ENCODE measurements at regions not wholly inside any gene's neighbourhood (a gene's known extent, or its start where the extent isn't known, plus 50 kb on each side); places are given as distances from the start of the nearest gene placed in this dataset.

DNA sequence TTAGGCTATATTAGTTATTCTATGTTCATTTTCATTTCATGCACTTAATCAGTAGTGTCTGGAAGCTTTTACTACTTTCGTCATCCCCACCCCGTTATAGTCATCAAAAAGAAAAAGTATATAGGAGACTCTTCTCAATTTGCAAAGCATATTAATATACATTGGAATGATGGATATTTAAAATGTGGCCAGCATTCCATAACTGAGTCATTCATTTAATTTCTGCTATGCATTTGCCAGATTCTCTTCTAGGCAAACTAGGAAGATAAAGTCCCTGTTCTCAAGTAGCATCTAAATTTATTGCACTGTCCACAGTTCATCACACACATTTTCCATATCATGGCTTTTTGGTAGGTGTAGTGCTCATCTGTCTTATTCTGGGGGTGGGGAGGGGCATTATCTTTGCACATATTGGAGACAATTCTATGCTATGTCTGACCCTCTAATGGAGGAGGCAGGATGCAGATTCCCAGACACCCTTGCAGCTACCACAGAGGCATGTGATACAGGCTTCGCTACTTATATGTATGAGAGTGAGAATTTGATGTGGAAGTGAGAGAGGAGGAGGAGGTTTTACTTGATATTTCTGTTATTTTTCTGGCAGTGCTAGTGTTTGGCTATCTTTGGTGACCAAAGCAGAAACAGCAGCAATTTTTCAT is 125.8 kb downstream of the CTH start:
- TF ChIP-seq EP300 (IDR thresholded peaks at IDR 0.05), result no peak
- TF ChIP-seq, protein P1, sequence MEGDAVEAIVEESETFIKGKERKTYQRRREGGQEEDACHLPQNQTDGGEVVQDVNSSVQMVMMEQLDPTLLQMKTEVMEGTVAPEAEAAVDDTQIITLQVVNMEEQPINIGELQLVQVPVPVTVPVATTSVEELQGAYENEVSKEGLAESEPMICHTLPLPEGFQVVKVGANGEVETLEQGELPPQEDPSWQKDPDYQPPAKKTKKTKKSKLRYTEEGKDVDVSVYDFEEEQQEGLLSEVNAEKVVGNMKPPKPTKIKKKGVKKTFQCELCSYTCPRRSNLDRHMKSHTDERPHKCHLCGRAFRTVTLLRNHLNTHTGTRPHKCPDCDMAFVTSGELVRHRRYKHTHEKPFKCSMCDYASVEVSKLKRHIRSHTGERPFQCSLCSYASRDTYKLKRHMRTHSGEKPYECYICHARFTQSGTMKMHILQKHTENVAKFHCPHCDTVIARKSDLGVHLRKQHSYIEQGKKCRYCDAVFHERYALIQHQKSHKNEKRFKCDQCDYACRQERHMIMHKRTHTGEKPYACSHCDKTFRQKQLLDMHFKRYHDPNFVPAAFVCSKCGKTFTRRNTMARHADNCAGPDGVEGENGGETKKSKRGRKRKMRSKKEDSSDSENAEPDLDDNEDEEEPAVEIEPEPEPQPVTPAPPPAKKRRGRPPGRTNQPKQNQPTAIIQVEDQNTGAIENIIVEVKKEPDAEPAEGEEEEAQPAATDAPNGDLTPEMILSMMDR (IDR thresholded peaks at IDR 0.05), result no peak
- no peak for TF ChIP-seq POLR2AphosphoS5 (IDR thresholded peaks at IDR 0.05)
- no peak for TF ChIP-seq POLR2A (IDR thresholded peaks at IDR 0.05)
- Histone ChIP-seq H3K4me3 (no peak overlapping the region), H3K27me3 (no peaks in the 10 kb centered on the region), H3K36me3 (no peaks in the 10 kb centered on the region), H3K4me1 (no peaks in the 10 kb centered on the region), H3K9me3 (no peaks in the 10 kb centered on the region), H3K27ac (no peak overlapping the region)
- no peak for DNase-seq
- intact Hi-C loops (cut with DNase I), result no loop called here
- 88% methylated on average over 3 of the region's 3 CpGs for WGBS, 2 donors

DNA sequence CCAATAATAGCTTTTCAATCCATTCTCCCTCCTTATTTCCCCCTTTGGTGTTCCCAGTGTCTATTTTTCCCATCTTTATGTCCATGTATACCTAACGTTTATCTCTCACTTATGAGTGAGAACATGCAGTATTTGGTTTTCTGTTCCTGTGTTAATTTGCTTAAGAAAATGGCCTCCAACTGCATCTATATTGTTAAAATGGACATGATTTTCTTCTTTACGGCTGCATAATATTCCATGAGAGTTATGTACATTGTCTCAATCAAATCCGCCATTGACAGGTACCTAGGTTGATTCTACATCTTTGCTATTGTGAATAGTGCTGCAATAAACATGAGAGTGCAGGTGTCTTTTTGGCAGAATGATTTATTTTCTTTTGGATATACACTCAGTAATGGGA is 126.7 kb downstream of the CTH start:
- Histone ChIP-seq H3K4me3 (no peak overlapping the region), H3K9me3 (no peaks in the 10 kb centered on the region), H3K36me3 (no peaks in the 10 kb centered on the region), H3K4me1 (no peaks in the 10 kb centered on the region), H3K27ac (no peak overlapping the region), H3K27me3 (no peaks in the 10 kb centered on the region)
- intact Hi-C loops (cut with DNase I), result no loop called here
- TF ChIP-seq, protein P1 (IDR thresholded peaks at IDR 0.05), result no peak
- TF ChIP-seq POLR2A (IDR thresholded peaks at IDR 0.05) (no peak), POLR2AphosphoS5 (IDR thresholded peaks at IDR 0.05) (no peak), EP300 (IDR thresholded peaks at IDR 0.05) (no peak)
- WGBS, 2 donors, result 84 to 94% methylated on average over 3 of the region's 3 CpGs
- DNase-seq, result no peak

DNA sequence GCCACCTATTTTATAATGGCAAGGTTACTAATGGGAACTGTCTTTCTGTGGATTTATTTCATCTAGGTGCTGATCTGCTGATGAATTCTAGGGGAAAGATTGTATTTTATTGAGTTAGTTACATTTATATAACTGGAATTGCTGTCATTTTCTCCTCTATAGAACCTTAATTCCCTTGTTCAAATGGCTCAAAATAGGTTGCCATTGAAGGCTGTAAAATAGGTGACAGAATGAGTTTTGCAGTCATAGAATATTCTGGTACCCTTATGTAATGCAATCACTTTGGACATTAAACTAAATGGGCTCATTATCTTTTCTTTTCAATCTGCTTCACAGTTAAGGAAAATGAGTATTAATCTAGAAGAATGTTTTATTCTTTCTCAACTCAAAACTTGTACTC is 131.0 kb downstream of the CTH start:
- intact Hi-C loops (cut with DNase I), result no loop called here
- no peaks in the 10 kb centered on the region for H3K4me1 ChIP-seq
- TF ChIP-seq POLR2A (IDR thresholded peaks at IDR 0.05) (no peak), POLR2AphosphoS5 (IDR thresholded peaks at IDR 0.05) (no peak), EP300 (IDR thresholded peaks at IDR 0.05) (no peak)
- TF ChIP-seq, protein P1 (IDR thresholded peaks at IDR 0.05), result no peak
- DNase-seq, result no peak
- H3K4me3 ChIP-seq, result no peak overlapping the region
- H3K36me3 ChIP-seq, result no peaks in the 10 kb centered on the region
- no peaks in the 10 kb centered on the region for H3K9me3 ChIP-seq
- no peaks in the 10 kb centered on the region for H3K27me3 ChIP-seq
- no peak overlapping the region for H3K27ac ChIP-seq

DNA sequence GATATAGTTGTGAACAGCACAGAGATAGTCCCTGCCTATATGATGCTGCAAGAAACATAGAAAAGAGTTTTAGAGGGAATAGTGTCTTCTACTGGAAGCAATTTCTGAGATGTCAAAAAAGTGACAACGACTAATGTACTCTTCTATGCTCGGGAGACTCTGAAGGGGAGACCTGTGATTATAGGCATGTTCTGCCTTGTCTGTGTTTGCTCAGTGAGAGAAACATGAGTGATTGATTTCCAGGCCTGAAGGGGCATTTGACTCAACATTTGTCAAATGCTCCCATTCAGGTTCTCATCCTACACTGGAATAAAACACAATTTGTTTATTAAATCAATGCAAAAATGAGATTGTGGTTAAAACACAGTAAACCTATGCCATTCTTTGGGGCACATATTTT is 131.8 kb downstream of the CTH start:
- Histone ChIP-seq H3K27ac (no peak overlapping the region), H3K27me3 (no peaks in the 10 kb centered on the region), H3K9me3 (no peaks in the 10 kb centered on the region), H3K4me3 (no peak overlapping the region), H3K36me3 (no peaks in the 10 kb centered on the region), H3K4me1 (no peaks in the 10 kb centered on the region)
- TF ChIP-seq, protein P1 (IDR thresholded peaks at IDR 0.05), result no peak
- no peak for TF ChIP-seq POLR2AphosphoS5 (IDR thresholded peaks at IDR 0.05)
- no peak for TF ChIP-seq EP300 (IDR thresholded peaks at IDR 0.05)
- no peak for TF ChIP-seq POLR2A (IDR thresholded peaks at IDR 0.05)
- intact Hi-C loops (cut with DNase I), result no loop called here
- WGBS, 2 donors, result 83 to 84% methylated on average over 2 of the region's 2 CpGs
- DNase-seq, result no peak

DNA sequence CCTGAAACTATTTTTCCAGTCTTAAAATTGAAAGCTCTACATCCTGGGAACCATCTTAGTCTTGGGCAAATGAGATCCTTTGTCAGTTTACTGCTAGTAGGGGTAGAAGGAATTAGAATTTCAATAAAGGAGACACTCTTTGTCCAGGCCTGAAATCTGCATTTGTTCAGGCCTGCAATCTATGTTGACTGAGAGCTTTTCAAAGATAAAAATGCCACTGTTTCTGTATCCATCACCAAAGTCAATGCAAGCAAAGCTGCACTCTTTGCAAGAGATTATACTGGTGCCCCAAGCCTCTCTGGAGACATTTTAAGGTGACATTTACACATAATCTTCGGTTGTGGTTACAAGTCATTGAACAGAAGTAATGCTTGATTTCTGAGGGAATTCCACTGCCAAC is 135.7 kb downstream of the CTH start:
- Histone ChIP-seq H3K27me3 (no peaks in the 10 kb centered on the region), H3K4me3 (no peak overlapping the region), H3K36me3 (no peaks in the 10 kb centered on the region), H3K9me3 (no peaks in the 10 kb centered on the region), H3K27ac (no peak overlapping the region), H3K4me1 (no peaks in the 10 kb centered on the region)
- TF ChIP-seq POLR2AphosphoS5 (IDR thresholded peaks at IDR 0.05) (no peak), POLR2A (IDR thresholded peaks at IDR 0.05) (no peak), EP300 (IDR thresholded peaks at IDR 0.05) (no peak)
- TF ChIP-seq, protein P1 (IDR thresholded peaks at IDR 0.05), result no peak
- intact Hi-C loops (cut with DNase I), result no loop called here
- WGBS, 2 donors, result 88% methylated on average over 1 of the region's 1 CpG
- no peak for DNase-seq

All from sigmoid colon (tissue), 6 donors.